HG03039 (cell line): ENCODE measurements at regions not wholly inside any gene's neighbourhood (a gene's known extent, or its start where the extent isn't known, plus 50 kb on each side); places are given as distances from the start of the nearest gene placed in this dataset.
"Not testable (repeated sequence)": the region's sequence is repeated elsewhere in the genome, so short reads cannot be mapped to it uniquely, and the experiment has no call there.

Source experiments
- ATAC-seq: cut with Tn5 transposase; IDR thresholded peaks from one replicate; pipeline ENCODE4 v1.9.1; 2021; ENCODE audit warnings: mild to moderate bottlenecking, moderate library complexity; ENCODE audit not compliant: unreplicated experiment

GRCh38 chr13:62482351-62482750 lies 1066.7 kb upstream of the PCDH20 start:
- no peak for ATAC-seq

- no peak for ATAC-seq
Observed at GRCh38 chr13:62473944-62474237, 1058.2 kb upstream of the PCDH20 start.

- ATAC-seq, result no peak
Observed at GRCh38 chr13:62473190-62473943, 1057.7 kb upstream of the PCDH20 start.

GRCh38 chr13:62453761-62454160 lies 1038.1 kb upstream of the PCDH20 start:
- ATAC-seq, result no peak

DNA sequence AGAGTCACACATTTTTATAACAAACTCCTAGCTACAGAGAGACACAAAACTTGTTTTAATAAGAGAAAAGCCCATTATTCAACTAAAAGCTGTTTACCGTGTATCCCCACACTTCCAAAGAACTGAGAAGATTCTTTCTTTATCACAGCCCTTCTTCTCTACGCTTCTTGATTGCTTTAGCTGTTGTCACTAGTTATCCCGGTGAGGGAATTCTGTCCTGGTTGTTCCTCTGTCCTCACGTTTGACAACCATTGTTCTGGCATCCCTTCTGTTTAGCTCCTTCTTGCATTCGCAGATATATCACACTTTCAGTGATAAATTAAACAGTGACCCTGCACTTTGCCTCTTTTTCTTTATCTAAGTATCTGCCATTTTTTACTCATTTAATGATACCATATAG lies 1035.1 kb upstream of the PCDH20 start:
- no peak for ATAC-seq

DNA sequence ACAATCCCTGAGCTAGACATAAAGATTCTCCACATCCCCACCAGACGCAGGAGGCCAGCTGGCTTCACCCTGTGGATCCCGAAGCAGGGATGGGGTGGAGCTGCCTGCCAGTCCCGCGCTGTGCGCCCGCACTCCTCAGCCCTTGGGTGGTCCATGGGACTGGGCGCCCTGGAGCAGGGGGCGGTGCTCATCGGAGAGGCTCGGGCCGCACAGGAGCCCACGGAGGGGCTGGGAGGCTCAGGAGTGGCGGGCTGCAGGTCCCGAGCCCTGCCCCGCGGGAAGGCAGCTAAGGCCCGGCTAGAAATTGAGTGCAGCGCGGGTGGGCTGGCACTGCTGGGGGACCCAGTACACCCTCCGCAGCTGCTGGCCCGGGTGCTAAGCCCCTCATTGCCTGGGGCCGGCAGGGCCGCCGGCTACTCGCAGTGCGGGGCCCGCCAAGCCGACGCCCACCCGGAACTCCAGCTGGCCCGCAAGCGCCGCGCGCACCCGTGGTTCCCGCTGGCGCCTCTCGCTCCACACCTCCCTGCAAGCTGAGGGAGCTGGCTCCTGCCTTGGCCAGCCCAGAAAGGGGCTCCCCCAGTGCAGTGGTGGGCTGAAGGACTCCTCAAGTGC lies 1032.2 kb upstream of the PCDH20 start:
- ATAC-seq, result not testable (repeated sequence)

GRCh38 chr13:62444805-62445204 lies 1029.2 kb upstream of the PCDH20 start:
- no peak for ATAC-seq

- ATAC-seq, result no peak
Observed at GRCh38 chr13:62434081-62434480, 1018.4 kb upstream of the PCDH20 start.

DNA sequence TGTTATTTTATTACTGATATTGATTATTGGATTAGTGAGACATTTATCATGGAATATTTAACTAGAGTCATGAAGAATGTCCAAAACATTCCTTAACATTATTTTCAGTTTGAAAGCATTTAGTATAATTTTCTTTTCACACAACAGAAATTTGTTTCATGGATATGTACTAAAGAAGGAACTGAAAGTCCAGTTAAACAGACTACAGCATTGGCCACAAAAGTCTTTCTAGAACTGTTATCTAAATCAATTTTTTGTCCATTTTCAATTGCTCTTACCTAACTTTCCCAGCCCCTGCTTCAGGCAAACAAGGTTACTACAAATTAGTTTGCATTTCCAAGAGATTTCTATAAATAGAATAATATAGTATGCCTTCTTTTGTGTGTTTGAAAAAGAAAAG lies 1018.0 kb upstream of the PCDH20 start:
- ATAC-seq, result no peak

- ATAC-seq, result no peak
Observed at GRCh38 chr13:62432906-62433305, 1017.3 kb upstream of the PCDH20 start.

GRCh38 chr13:62432295-62432694 lies 1016.6 kb upstream of the PCDH20 start:
- no peak for ATAC-seq

GRCh38 chr13:62431852-62432251 lies 1016.2 kb upstream of the PCDH20 start:
- ATAC-seq, result no peak

DNA sequence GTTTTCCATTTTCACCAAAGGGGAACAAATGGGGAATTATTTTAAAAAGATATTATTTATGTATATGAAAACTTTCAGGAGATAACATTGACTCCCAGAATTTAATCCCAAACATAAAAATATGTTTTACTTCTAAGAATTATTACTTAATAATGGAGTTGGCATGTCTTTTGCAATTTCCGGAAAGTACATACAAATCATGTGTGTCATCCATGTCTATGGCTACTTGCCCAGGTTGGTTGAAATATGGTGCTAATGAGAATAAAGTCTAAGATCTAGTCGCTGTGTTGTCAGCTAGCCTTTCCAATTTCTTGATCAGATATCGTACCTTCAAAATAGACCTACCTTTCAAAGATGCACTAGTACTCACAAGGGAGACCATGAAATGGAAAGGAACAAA lies 1003.2 kb upstream of the PCDH20 start:
- no peak for ATAC-seq

GRCh38 chr13:62418376-62418775 lies 1002.7 kb upstream of the PCDH20 start:
- no peak for ATAC-seq

GRCh38 chr13:62407871-62408270 lies 992.2 kb upstream of the PCDH20 start:
- no peak for ATAC-seq

DNA sequence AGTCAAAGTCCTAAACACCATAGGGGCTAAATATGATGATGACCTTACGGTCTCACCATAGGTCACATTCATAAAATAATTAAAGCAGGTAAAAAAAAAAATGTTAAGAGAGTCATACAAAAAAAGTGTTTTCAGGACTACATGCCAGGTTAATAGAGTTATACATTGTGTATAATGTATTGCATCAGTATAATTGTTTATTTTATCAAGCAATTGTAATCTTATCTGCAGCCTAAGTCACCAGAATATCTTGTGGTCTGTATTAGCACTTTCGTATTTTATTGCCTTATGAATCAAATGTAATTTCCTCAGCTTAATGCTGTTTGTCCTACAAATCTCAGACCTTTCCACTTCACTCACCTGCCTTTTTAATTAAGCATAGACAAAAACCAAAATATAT lies 972.9 kb upstream of the PCDH20 start:
- ATAC-seq, result no peak

DNA sequence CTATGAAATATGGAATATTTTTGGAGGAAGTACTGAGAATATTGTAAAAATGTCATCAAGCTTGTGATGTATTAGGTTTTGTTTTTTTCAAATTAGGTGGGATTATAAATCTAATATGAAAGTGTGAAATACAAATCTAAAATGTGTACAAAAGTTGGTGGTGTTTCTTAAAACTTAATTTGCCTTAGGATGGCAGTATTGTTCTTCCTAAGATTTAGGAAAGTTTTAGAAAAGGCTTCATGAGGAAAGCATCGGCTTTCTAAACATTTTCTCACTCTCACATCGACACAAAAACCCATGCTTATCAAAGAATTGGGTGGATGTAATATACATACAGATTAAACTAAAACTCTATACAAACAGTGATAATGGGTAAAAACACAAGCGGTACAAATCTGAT lies 972.0 kb upstream of the PCDH20 start:
- no peak for ATAC-seq

DNA sequence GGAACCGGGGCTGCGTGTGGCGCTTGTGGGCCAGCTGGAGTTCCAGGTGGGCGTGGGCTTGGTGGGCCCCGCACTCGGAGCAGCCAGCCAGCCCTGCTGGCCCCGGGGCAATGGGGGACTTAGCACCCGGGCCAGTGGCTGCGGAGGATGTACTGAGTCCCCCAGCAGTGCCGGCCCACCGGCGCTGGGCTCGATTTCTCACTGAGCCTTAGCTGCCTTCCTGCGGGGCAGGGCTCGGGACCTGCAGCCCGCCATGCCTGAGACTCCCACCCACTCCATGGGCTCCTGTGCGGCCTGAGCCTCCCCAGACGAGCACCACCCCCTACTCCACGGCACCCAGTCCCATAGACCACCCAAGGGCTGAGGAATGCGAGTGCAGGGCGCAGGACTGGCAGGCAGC lies 963.6 kb upstream of the PCDH20 start:
- not testable (repeated sequence) for ATAC-seq

DNA sequence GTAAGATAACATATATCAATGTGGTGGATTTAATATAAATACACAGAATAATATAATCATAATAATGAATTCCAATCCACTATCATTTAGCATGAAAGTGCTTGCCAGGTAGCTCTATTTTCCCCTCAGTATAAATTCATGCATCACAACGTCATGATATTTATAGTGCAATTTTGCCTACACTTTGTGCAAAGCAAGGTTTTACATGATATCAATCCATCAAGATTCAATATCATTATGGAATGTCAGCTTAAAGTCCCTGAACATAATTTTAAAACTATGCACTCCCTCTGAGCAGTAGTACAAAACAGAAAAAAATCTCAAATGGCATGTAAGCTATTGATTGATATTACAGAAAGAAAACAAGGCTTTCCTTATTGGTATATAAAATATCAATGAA lies 962.2 kb upstream of the PCDH20 start:
- ATAC-seq, result no peak

DNA sequence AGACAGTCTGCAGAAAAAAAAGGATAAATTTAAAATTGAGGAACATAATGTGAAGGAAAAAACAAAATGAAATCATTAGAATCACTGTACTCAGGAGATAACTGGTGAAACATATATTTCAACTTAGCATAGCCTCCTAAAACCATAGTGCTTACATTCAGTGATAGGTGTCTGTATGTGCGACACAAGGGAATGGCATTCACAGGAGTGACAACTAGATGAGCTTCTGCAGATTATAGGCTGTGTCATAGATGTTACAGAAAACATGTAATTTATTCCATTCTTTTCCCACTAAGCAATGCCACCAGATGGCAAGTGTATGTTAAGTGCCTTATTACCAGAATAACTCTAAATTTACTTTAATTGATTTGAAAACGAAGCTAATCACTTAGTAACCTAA lies 960.0 kb upstream of the PCDH20 start:
- ATAC-seq, result no peak

DNA sequence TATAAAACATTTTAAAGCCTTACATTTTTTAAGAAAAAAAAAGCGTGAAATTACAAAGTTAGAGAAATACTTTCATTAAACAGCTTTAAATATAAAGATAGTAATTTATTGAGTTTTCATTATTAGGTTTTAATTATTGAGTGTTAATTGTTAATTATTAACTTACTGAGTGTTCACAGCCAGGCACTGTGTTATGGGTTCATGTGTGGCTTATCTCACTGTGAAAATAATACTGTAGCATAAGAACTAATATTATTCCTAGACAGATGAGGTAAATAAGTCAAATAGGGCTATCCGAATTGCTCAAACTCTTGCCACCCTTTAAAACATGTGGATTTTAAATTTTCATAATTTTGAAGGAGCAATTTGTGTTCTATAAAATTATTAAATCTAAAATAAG lies 956.1 kb upstream of the PCDH20 start:
- no peak for ATAC-seq

DNA sequence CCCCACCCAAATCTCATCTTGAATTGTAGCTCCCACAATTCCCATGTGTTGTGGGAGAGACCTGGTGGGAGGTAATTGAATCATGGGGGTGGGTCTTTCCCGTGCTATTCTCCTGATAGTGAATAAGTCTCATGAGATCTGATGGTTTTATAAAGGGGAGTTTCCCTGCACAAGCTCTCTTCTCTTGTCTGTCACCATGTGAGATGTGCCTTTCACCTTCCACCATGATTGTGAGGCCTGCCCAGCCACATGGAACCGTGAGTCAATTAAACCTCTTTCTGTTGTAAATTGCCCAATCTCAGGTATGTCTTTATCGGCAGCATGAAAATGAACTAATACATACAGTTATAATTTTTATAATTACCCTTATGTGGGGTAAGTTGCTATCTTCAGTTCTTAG lies 952.3 kb upstream of the PCDH20 start:
- ATAC-seq, result not testable (repeated sequence)

DNA sequence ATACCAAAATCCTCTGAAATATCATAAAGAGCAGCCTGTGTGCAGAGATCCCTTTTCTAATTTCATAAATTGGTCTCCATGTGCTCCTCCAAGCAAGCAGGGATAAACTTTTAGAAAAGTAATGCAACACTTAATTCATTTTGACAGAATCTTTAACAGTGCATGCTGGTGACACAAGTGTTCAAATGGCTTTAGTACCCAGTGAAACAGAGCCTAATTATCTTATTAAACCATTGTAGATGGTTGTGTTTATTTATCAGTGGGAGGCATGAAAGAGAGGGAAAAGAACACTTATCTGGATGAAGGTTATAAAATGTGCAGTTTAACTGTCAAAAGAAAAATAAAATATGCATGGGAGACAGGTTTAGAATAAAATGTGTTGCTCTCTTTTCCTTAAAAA lies 945.0 kb upstream of the PCDH20 start:
- no peak for ATAC-seq
